PC-3 (cell line): ENCODE measurements at regions not wholly inside any gene's neighbourhood (a gene's known extent, or its start where the extent isn't known, plus 50 kb on each side); places are given as distances from the start of the nearest gene placed in this dataset.

Experiments used
- CTCF ChIP-seq: fragments of 300-600 bp; sonication (generic); conservative IDR thresholded peaks from 2 replicates; pipeline ENCODE4 v1.5.1; 2017; ENCODE audit warnings: antibody characterized with exemption, low read depth, mild to moderate bottlenecking, low read length
- EZH2phosphoT487 ChIP-seq: fragments of 300-600 bp; sonication (generic); IDR thresholded peaks from 2 replicates; pipeline ENCODE4 v1.6.1; 2018; ENCODE audit warnings: mild to moderate bottlenecking, antibody characterized with exemption, low read length, borderline replicate concordance

GRCh38 chr21:35981514-35982070 is 78.7 kb downstream of the SETD4 start:
- TF ChIP-seq EZH2phosphoT487 = no peak
- TF ChIP-seq CTCF = no peak
